ENCODE measurements at regions not wholly inside any gene's neighbourhood (a gene's known extent, or its start where the extent isn't known, plus 50 kb on each side); places are given as distances from the start of the nearest gene placed in this dataset.

- peaks cover 5% of the 10 kb centered on the region; the same call in 1 of the 2 replicates for H3K27me3 Mint-ChIP-seq (ENCODE audit: low read depth)
- H3K36me3 Mint-ChIP-seq (ENCODE audit: insufficient read depth in 1 of 3, low read depth in 3 of 3) = peaks cover 0 to 6% (median 3%) of the 10 kb centered on the region in 3 experiments; a peak in 4 of 7 replicates
- Histone ChIP-seq H4K5ac (ENCODE audit: insufficient read length, low read depth, low read length) (no peak overlapping the region), H3K18ac (ENCODE audit: insufficient read length, low read depth, low read length) (no peak overlapping the region), H2BK20ac (ENCODE audit: low read depth, low read length, poor library complexity, severe bottlenecking) (no peak overlapping the region), H4K20me1 (ENCODE audit: control insufficient read depth, insufficient read depth, insufficient read length) (no peaks in the 10 kb centered on the region), H3K4me1 (ENCODE audit: insufficient read depth, low read length) (no peaks in the 10 kb centered on the region), H2BK15ac (ENCODE audit: low read depth, low read length) (no peak overlapping the region), H2AFZ (ENCODE audit: low read length) (no peak overlapping the region), H3K27me3 (ENCODE audit: insufficient read depth, low read length) (no peaks in the 10 kb centered on the region), H3K14ac (ENCODE audit: insufficient read depth, low read length) (no peak overlapping the region), H2BK12ac (ENCODE audit: insufficient read length, low read depth, low read length) (no peak overlapping the region), H3K27ac (ENCODE audit: insufficient read length, low read depth, low read length) (no peak overlapping the region), H3T11ph (ENCODE audit: low read length) (no peak overlapping the region), H2BK5ac (ENCODE audit: insufficient read length, low read length) (no peak overlapping the region), H3K4me2 (ENCODE audit: insufficient read depth, insufficient read length, low read length) (no peak overlapping the region), H3K56ac (ENCODE audit: insufficient read length, low read depth, low read length) (no peak overlapping the region), H3K79me2 (ENCODE audit: insufficient read depth, low read length) (no peaks in the 10 kb centered on the region; the same call in 1 of the 2 replicates), H4K91ac (ENCODE audit: insufficient read length, low read depth, low read length) (no peak overlapping the region), H3K9me3 (ENCODE audit: control insufficient read depth, low read depth, low read length) (no peaks in the 10 kb centered on the region), H3K9ac (ENCODE audit: extremely low read depth, insufficient read length, low read length) (no peak overlapping the region), H3K23ac (ENCODE audit: insufficient read length, low read depth, low read length) (no peak overlapping the region), H2BK120ac (ENCODE audit: low read depth, low read length, poor library complexity, severe bottlenecking) (no peak overlapping the region), H3K79me1 (ENCODE audit: insufficient read depth, low read depth, low read length, poor library complexity, severe bottlenecking) (no peaks in the 10 kb centered on the region), H3K4ac (ENCODE audit: low read depth, low read length) (no peak overlapping the region), H2AK5ac (ENCODE audit: insufficient read length, low read length) (no peak overlapping the region), H4K8ac (replicated peaks; ENCODE audit: insufficient read length, low read depth, low read length) (no peak overlapping the region), H3K23me2 (ENCODE audit: insufficient read length, low read depth, low read length, poor library complexity, severe bottlenecking) (no peaks in the 10 kb centered on the region)
- no peak for DNase-seq
- no peak overlapping the region for H3K4me3 Mint-ChIP-seq
- peaks cover 0 to 3% of the 10 kb centered on the region in 2 experiments; a peak in 1 of 4 replicates for H3K4me1 Mint-ChIP-seq
- peaks cover 10 to 13% of the 10 kb centered on the region in 2 experiments; a peak in 4 of 5 replicates for H3K9me3 Mint-ChIP-seq
- TF ChIP-seq CTCF (conservative IDR thresholded peaks at IDR 0.05) = no peak
- H3K27ac Mint-ChIP-seq = no peak overlapping the region
- no CpG with 5 or more reads among the region's 5 CpGs for WGBS (ENCODE audit: extremely low coverage, insufficient read length, low lambda C conversion rate)
Observed at GRCh38 chr10:124255556-124255955, 162.2 kb upstream of the CHST15 start.
